IMR-90 (cell line): ENCODE measurements at regions not wholly inside any gene's neighbourhood (a gene's known extent, or its start where the extent isn't known, plus 50 kb on each side); places are given as distances from the start of the nearest gene placed in this dataset.

ENCODE experiments used
- ATAC-seq: fragments of 200-7000 bp; cut with Tn5 transposase; 2 replicates; pipeline ENCODE4 v1.9.1; 2020; ENCODE audit warnings: low read depth, mild to moderate bottlenecking, moderate library complexity
- BruUV-seq: library from RNA; stranded (reverse); fragments of 400-500 nt; replicated peaks from 2 replicates; lab custom pipeline; 2021; lab: Mats Ljungman, UMichigan
- CTCF ChIA-PET: fragments of 300-600 bp; formaldehyde crosslinking; extraction: SDS; loops from one replicate; lab custom pipeline; 2021; ENCODE audit warnings: antibody characterized with exemption; lab: Yijun Ruan, JAX
- POLR2A ChIA-PET: fragments of 300-600 bp; sonication (Branson Sonifier 250); formaldehyde crosslinking; loops from one replicate; lab custom pipeline; 2022; ENCODE audit warnings: antibody characterized with exemption; ENCODE audit not compliant: unreplicated experiment; lab: Charles Lee
- DNase-seq: peaks from one replicate; pipeline ENCODE4 v3.0.0; 2013
- H2AFZ ChIP-seq: replicated peaks from 2 replicates; pipeline ENCODE3; 2013; ENCODE audit warnings: low read length, mild to moderate bottlenecking; ENCODE audit not compliant: poor library complexity
- H2AK5ac ChIP-seq: 2 replicates; pipeline ENCODE4 v1.6.1; 2013; ENCODE audit warnings: low read depth, low read length, inconsistent platforms
- H2AK9ac ChIP-seq: replicated peaks from 2 replicates; pipeline ENCODE3; 2013; ENCODE audit warnings: mild to moderate bottlenecking, low read depth, low read length, moderate library complexity; ENCODE audit not compliant: poor library complexity
- H2BK120ac ChIP-seq: 2 replicates; pipeline ENCODE4 v1.6.1; 2013; ENCODE audit warnings: low read depth, low read length, inconsistent platforms
- H2BK15ac ChIP-seq: 3 replicates; pipeline ENCODE4 v1.6.1; 2013; ENCODE audit warnings: low read depth, low read length, inconsistent platforms
- H2BK20ac ChIP-seq: 2 replicates; pipeline ENCODE4 v1.6.1; 2013; ENCODE audit warnings: low read depth, mild to moderate bottlenecking, inconsistent platforms, low read length, moderate library complexity
- H2BK5ac ChIP-seq: 2 replicates; pipeline ENCODE4 v1.6.1; 2013; ENCODE audit warnings: mild to moderate bottlenecking, low read depth, low read length, inconsistent platforms; ENCODE audit not compliant: poor library complexity, severe bottlenecking
- H3K14ac ChIP-seq: replicated peaks from 2 replicates; pipeline ENCODE4 v1.6.1; 2013; ENCODE audit warnings: low read depth, low read length, inconsistent platforms
- H3K18ac ChIP-seq: 2 replicates; pipeline ENCODE4 v1.6.1; 2013; ENCODE audit warnings: low read depth, low read length, control low read depth
- H3K23ac ChIP-seq: 2 replicates; pipeline ENCODE4 v1.6.1; 2013; ENCODE audit warnings: low read depth, low read length, inconsistent platforms
- H3K27ac ChIP-seq: 2 replicates; pipeline ENCODE4 v1.5.1; 2013; ENCODE audit warnings: mild to moderate bottlenecking, control low read depth, low read length; ENCODE audit not compliant: insufficient read depth
- H3K27me3 ChIP-seq: 2 replicates; pipeline ENCODE4 v1.6.1; 2013; ENCODE audit warnings: low read length; ENCODE audit not compliant: control insufficient read depth, insufficient read depth
- H3K36me3 ChIP-seq: 2 replicates; pipeline ENCODE4 v1.6.1; 2013; ENCODE audit warnings: low read length, mixed read lengths; ENCODE audit not compliant: control insufficient read depth, insufficient read depth
- H3K4ac ChIP-seq: 2 replicates; pipeline ENCODE4 v1.6.1; 2013; ENCODE audit warnings: low read depth, low read length, inconsistent platforms
- H3K4me1 ChIP-seq: 2 replicates; pipeline ENCODE4 v1.6.1; 2013; ENCODE audit warnings: low read length, mixed read lengths; ENCODE audit not compliant: control insufficient read depth, insufficient read depth
- H3K4me2 ChIP-seq: 2 replicates; pipeline ENCODE4 v1.6.1; 2013; ENCODE audit warnings: low read depth, mild to moderate bottlenecking, control low read depth, low read length, moderate library complexity
- H3K4me3 ChIP-seq: 2 replicates; pipeline ENCODE4 v1.5.1; 2013; ENCODE audit warnings: low read depth, mild to moderate bottlenecking, control low read depth, low read length, moderate library complexity; ENCODE audit not compliant: insufficient read depth
- H3K56ac ChIP-seq: 2 replicates; pipeline ENCODE4 v1.6.1; 2013; ENCODE audit warnings: low read length, inconsistent platforms; ENCODE audit not compliant: insufficient read depth; ENCODE audit errors: extremely low read depth
- H3K79me1 ChIP-seq, 2 experiments: 2 replicates each; pipeline ENCODE4 v1.6.1; 2013; ENCODE audit warnings: low read length in 2 of 2, inconsistent platforms in 1 of 2, low read depth in 1 of 2
- H3K9ac ChIP-seq: 2 replicates; pipeline ENCODE4 v1.6.1; 2013; ENCODE audit warnings: low read depth, low read length, control low read depth
- H3K9me1 ChIP-seq: 2 replicates; pipeline ENCODE4 v1.6.1; 2013; ENCODE audit warnings: low read length, inconsistent platforms; ENCODE audit not compliant: insufficient read depth
- H3K9me3 ChIP-seq: 2 replicates; pipeline ENCODE4 v1.6.1; 2013; ENCODE audit warnings: low read length; ENCODE audit not compliant: control insufficient read depth, insufficient read depth
- H4K20me1 ChIP-seq: 2 replicates; pipeline ENCODE4 v1.6.1; 2013; ENCODE audit warnings: low read length, inconsistent platforms; ENCODE audit not compliant: insufficient read depth
- H4K5ac ChIP-seq: 2 replicates; pipeline ENCODE4 v1.6.1; 2013; ENCODE audit warnings: mild to moderate bottlenecking, low read depth, low read length, control low read depth
- H4K8ac ChIP-seq, 2 experiments: 2 replicates each; pipeline ENCODE4 v1.6.1; 2013; ENCODE audit warnings: low read depth in 2 of 2, low read length in 2 of 2, control low read depth in 1 of 2, inconsistent platforms in 1 of 2
- H4K91ac ChIP-seq: 2 replicates; pipeline ENCODE4 v1.6.1; 2013; ENCODE audit warnings: low read depth, low read length, inconsistent platforms; ENCODE audit not compliant: insufficient read depth
- BHLHE40 ChIP-seq: fragments of 150-350 bp; IDR thresholded peaks from 2 replicates; pipeline ENCODE4 v1.6.1; 2016; ENCODE audit warnings: mild to moderate bottlenecking, low read depth, low read length
- CEBPB ChIP-seq: IDR thresholded peaks from 2 replicates; pipeline ENCODE4 v1.6.1; 2012; ENCODE audit warnings: low read depth, low read length, improper control_type of control experiment
- CHD1 ChIP-seq: IDR thresholded peaks from 2 replicates; pipeline ENCODE4 v1.6.1; 2012; ENCODE audit warnings: low read depth, low read length, improper control_type of control experiment
- CTCF ChIP-seq: conservative IDR thresholded peaks from 2 replicates; pipeline ENCODE4 v1.5.1; 2012; ENCODE audit warnings: mild to moderate bottlenecking, low read depth, low read length, improper control_type of control experiment
- ELK1 ChIP-seq: fragments of 150-350 bp; IDR thresholded peaks from 2 replicates; pipeline ENCODE4 v1.6.1; 2016; ENCODE audit warnings: low read depth, mild to moderate bottlenecking, low read length, moderate library complexity, borderline replicate concordance
- FOS ChIP-seq: fragments of 150-350 bp; IDR thresholded peaks from 2 replicates; pipeline ENCODE4 v1.6.1; 2016; ENCODE audit warnings: low read depth, low read length
- MAZ ChIP-seq: IDR thresholded peaks from 2 replicates; pipeline ENCODE4 v1.6.1; 2012; ENCODE audit warnings: low read depth, mild to moderate bottlenecking, low read length, improper control_type of control experiment, moderate library complexity, borderline replicate concordance
- MXI1 ChIP-seq: IDR thresholded peaks from 2 replicates; pipeline ENCODE4 v1.6.1; 2012; ENCODE audit warnings: low read depth, mild to moderate bottlenecking, low read length, moderate library complexity, borderline replicate concordance
- NFE2L2 ChIP-seq: fragments of 150-350 bp; IDR thresholded peaks from 2 replicates; pipeline ENCODE4 v1.6.1; 2016; ENCODE audit warnings: low read depth, mild to moderate bottlenecking, low read length
- POLR2A ChIP-seq: IDR thresholded peaks from 2 replicates; pipeline ENCODE4 v1.6.1; 2012; ENCODE audit warnings: mild to moderate bottlenecking, low read depth, low read length
- RCOR1 ChIP-seq: IDR thresholded peaks from 2 replicates; pipeline ENCODE4 v1.6.1; 2012; ENCODE audit warnings: mild to moderate bottlenecking, low read length, improper control_type of control experiment; ENCODE audit not compliant: insufficient replicate concordance
- RFX5 ChIP-seq: IDR thresholded peaks from 2 replicates; pipeline ENCODE4 v1.8.0; 2012; ENCODE audit warnings: low read depth, mild to moderate bottlenecking, low read length, moderate library complexity
- SMC3 ChIP-seq: fragments of 150-350 bp; IDR thresholded peaks from 2 replicates; pipeline ENCODE4 v1.6.1; 2016; ENCODE audit warnings: low read depth, mild to moderate bottlenecking, antibody characterized with exemption, low read length, moderate library complexity
- USF2 ChIP-seq: fragments of 150-350 bp; IDR thresholded peaks from 2 replicates; pipeline ENCODE4 v1.6.1; 2017; ENCODE audit warnings: mild to moderate bottlenecking, antibody characterized with exemption, low read length, low read depth
- WGBS, 2 experiments: methylation state at CpG; one replicate each; pipeline versions ENCODE4 v1.1.5 to v1.1.7; 2013; ENCODE audit warnings: missing lambda C conversion rate in 2 of 2; ENCODE audit not compliant: insufficient read length in 1 of 2; ENCODE audit errors: extremely low coverage in 2 of 2; 5-methylcytosine and 5-hydroxymethylcytosine counted together
- dilution Hi-C: fragments of 300-500 bp; cut with HindIII; formaldehyde crosslinking; loops from one replicate; pipeline ENCODE4 v1.14.3; 2018; ENCODE audit warnings: low sequenced_read_pairs; ENCODE audit not compliant: unreplicated experiment
- in situ Hi-C: fragments of 300-500 bp; cut with MboI; formaldehyde crosslinking; loops from 3 replicates; pipeline ENCODE4 v1.14.3; 2019; ENCODE audit warnings: low sequenced_read_pairs, inconsistent platforms, mixed read lengths
- intact Hi-C: fragments of 100-400 bp; cut with micrococcal nuclease; formaldehyde crosslinking; loops from 2 replicates; pipeline ENCODE4 v1.10.0; 2022

- CTCF ChIA-PET, result interaction anchor here (0.6 to 0.8 kb wide), 3 partner anchors 17 to 453 kb away, joined by 3 to 4 read pairs (median 3); no protein-coding TSS in a partner anchor
- Histone ChIP-seq H4K8ac (no peak overlapping the region), H3K23ac (no peak overlapping the region), H3K27ac (no peak overlapping the region), H3K4ac (peak overlapping the region; percentile 56), H2BK5ac (no peak overlapping the region), H2AFZ (no peak overlapping the region), H3K27me3 (peaks cover 2% of the 10 kb centered on the region; the same call in 1 of the 2 replicates), H2AK9ac (no peak overlapping the region), H4K91ac (0 out of 2 replicates have a peak overlapping the region, but pooled peaks have one; percentile 45), H3K56ac (no peak overlapping the region), H3K9me3 (no peaks in the 10 kb centered on the region), H4K20me1 (no peaks in the 10 kb centered on the region), H2BK120ac (peak overlapping the region; percentile 68), H3K4me2 (no peak overlapping the region), H3K4me3 (no peak overlapping the region), H3K36me3 (no peaks in the 10 kb centered on the region), H3K14ac (no peak overlapping the region), H3K9me1 (0 out of 2 replicates have a peak, but pooled peaks cover 2% of the 10 kb centered on the region), H3K4me1 (peaks cover 2% of the 10 kb centered on the region; the same call in 1 of the 2 replicates), H2BK20ac (peak overlapping the region; percentile 77), H4K5ac (no peak overlapping the region), H3K79me1 (no peaks in the 10 kb centered on the region), H3K9ac (no peak overlapping the region), H3K18ac (peak overlapping the region; percentile 29; the same call in 1 of the 2 replicates), H2AK5ac (no peak overlapping the region), H2BK15ac (peak overlapping the region; percentile 42; the same call in 1 of the 3 replicates)
- dilution Hi-C loops (no loop called here), in situ Hi-C loops (no loop called here), intact Hi-C loops (no loop called here)
- DNase-seq (no peak), ATAC-seq (no peak)
- no TSS peak for BruUV-seq
- POLR2A ChIA-PET, result no interaction called here
- TF ChIP-seq ELK1 (no peak), RCOR1 (no peak), MXI1 (no peak), CTCF (no peak), MAZ (no peak), SMC3 (no peak), CHD1 (no peak), USF2 (no peak), CEBPB (no peak), POLR2A (no peak), BHLHE40 (no peak), RFX5 (no peak), NFE2L2 (no peak), FOS (no peak)
- no CpG with 5 or more reads among the region's 2 CpGs for WGBS, 2 experiments
These were observed 170.7 kb upstream of the PREP start for GRCh38 chr6:105573556-105573955.
